ENCODE measurements at regions not wholly inside any gene's neighbourhood (a gene's known extent, or its start where the extent isn't known, plus 50 kb on each side); places are given as distances from the start of the nearest gene placed in this dataset.
"Not testable (repeated sequence)": the region's sequence is repeated elsewhere in the genome, so short reads cannot be mapped to it uniquely, and the experiment has no call there.

DNA sequence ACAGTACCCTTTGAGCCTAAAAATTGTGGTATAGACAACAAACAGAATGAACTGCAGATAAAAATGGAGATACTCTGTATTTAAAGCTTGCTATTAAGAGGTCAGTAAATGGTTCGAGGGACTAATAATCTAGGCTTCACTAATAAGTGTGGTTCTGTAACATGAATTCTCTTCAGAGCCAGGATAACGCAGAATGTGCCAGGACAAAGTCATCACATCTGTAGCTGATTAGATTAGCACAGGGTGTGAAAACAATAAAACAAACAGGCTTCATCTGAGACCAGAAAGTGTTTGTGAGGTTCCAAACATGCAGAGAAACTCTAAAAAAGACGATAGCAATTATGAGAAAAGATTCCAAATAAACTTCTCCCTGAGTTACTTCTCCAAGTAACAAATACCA, 89.1 kb upstream of the LUZP2 start:
- no peak for DNase-seq

DNA sequence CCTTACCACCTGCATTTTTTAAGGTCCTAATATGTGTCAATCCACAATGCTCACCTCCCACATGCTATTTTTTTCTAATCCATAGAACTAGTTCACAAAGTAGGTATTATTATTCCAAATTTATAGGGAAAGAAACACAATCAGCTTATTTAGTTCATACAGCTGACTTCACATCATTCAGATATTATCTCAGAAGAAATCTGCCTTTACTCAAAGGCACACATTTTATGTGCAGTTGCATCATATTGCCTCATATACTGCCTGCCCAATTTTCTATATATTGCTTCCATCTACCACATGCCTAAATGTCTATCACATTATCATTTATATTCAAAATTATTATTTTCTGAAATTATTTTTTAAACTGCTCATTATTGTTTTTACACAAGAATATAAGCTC, 88.7 kb upstream of the LUZP2 start:
- DNase-seq: no peak

DNA sequence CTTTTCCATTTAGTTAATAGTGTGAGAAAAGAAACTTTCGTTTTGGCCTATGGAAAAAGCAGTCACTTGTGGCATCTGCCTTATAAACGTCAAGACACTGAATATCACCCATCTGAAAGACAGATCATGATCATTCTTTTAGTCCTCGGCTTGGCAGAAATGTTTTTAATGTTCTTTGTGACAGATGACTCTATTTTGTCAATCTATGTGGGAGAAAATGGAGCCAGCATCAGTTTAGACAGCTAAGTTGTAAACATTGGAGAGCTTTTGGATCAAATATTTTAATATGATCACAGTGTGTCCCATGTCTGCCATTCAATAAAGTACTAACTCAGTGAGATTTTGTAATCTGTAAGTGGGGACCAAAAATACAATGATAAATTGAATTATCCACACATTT, 85.1 kb upstream of the LUZP2 start:
- no peak for DNase-seq

DNA sequence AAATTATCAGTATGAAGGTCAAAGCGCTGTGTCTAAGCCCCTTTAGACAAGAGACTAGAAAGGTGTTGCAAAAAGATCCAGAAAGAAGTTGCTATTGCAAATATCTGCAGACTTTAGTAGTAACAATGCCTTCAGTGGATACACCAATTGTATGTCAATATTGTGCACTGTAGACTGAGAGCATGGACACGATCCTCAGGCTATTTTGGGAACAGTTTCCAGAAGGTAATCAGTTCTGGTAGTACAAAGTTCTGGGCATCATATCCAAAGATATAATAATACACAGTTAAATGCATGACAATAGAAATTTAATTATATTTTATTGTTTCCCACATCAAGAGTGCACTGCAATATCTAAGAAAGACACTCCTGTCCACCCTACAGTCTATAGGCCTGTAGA, 84.1 kb upstream of the LUZP2 start:
- no peak for DNase-seq

DNA sequence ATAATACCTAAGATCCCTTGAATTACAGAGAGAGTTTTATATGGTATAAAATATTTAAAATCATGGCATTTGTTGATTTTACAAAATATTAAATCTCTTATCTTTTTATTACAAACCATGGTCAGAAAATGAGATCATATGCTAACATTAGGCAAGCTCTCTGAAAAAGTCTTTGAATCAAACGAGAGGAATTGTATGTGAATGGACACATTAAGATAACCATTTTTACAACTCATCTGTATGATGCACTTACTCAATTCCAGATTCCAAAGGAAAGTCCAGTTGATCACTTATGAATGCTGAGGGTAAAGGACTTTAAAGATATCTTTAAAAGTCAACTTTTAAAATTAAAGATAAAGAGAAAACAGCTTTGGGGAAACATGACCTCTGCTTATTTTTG, 83.5 kb upstream of the LUZP2 start:
- DNase-seq: no peak

DNA sequence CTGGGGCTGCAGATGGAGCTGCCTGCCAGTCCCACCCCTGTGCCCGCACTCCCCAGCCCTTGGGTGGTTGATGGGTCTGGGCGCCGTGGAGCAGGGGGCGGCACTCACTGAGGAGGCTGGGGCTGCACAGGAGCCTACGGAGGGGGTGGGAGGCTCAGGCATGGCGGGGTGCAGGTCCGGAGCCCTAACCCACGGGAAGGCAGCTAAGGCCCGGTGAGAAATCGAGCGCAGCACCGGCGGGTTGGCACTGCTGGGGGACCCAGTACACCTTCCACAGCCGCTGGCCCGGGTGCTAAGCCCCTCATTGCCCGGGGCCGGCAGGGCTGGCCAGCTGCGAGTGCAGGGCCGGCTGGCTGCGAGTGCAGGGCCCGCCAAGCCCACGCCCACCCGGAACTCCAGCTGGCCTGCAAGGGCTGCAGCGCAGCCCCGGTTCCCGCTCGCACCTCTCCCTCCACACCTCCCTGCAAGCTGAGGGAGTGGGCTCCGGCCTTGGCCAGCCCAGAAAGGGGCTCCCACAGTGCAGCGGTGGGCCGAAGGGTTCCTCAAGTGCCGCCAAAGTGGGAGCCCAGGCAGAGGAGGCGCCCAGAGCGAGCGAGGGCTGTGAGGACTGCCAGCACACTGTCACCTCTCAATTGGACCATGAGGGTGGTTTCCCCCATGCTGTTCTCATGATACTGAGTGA, 80.8 kb upstream of the LUZP2 start:
- DNase-seq: not testable (repeated sequence)

DNA sequence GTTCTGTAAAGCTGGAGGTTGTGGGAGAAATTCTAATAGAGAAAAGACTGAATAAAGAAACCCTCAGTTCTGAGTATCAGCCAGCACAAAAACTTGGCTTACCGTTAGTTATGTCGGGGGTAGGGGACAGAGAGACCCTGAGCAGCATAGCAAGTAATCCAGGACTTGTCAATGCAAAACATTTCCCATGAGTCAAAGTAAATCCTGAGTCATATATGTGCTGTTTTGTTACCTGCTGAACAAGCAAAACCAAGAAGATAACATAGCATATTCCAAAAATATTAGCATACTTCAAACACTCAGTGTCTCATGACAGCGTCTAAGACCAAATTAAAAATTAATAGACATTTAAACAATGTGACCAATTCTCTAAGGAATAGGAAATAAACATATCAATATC, 75.1 kb upstream of the LUZP2 start:
- no peak for DNase-seq

DNA sequence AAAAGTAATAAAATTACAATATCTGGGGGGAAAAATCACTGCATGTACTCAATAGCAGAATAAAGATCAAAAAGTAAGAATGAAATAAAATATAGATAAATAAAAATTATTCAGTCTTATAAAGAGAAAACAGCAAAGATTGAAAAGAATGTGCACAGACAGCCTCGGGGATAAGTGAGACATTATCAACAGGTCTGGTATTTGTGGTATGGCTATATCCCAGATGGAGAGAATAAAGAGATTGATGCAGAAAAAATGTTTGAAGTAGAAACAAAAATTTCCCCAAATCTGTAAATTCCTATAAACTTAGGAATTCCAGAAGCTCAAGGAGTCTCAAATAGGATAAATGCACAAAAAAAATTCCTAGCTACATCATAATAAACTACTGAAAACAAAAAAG, 74.5 kb upstream of the LUZP2 start:
- no peak for DNase-seq

DNA sequence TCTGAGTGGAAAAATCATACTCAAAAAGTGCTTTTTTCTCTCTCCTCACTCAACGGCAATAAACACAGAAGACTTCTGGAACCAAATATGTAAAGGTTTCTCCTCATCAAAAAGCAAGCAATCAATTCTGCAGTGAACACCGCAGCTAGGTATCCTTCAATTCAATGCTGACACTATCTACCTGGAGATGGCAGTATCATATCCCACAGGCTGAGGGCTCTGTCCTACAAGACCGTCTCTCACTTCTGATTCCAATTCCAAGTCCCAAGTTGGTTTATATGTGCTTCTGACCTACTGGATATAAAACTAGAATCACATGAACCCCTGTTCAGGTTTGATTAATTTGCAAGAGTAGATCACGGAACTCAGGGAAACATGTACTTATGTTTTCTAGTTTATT, 59.7 kb upstream of the LUZP2 start:
- no peak for DNase-seq

Measured in NCI-H1417 (cell line).